Choroid plexus epithelial cell (primary cell): ENCODE measurements at regions not wholly inside any gene's neighbourhood (a gene's known extent, or its start where the extent isn't known, plus 50 kb on each side); places are given as distances from the start of the nearest gene placed in this dataset.
A peak's percentile ranks its signal among the peaks of the same experiment; 100 is the strongest.

ENCODE experiments used
- DNase-seq: peaks from one replicate; pipeline ENCODE4 v3.0.0-alpha.2; 2010; ENCODE audit warnings: low read depth
- H3K4me3 ChIP-seq: 2 replicates; pipeline ENCODE4 v1.5.1; 2011; ENCODE audit warnings: low read depth, mild to moderate bottlenecking, control low read depth, low read length, moderate library complexity
- CTCF ChIP-seq: conservative IDR thresholded peaks from 2 replicates; pipeline ENCODE4 v1.5.1; 2011; ENCODE audit warnings: low read depth, mild to moderate bottlenecking, control low read depth, inconsistent platforms, low read length, moderate library complexity

- DNase-seq = peak; percentile 52
- H3K4me3 ChIP-seq = peak overlapping the region; percentile 25
- TF ChIP-seq CTCF = no peak
Observed at GRCh38 chr4:15375667-15376066, 52.2 kb upstream of the C1QTNF7 start.

GRCh38 chr4:15376145-15376544 is 51.7 kb upstream of the C1QTNF7 start:
- no peak for DNase-seq
- TF ChIP-seq CTCF = no peak
- no peak overlapping the region for H3K4me3 ChIP-seq

- no peak for TF ChIP-seq CTCF
- H3K4me3 ChIP-seq = no peak overlapping the region
- peak; percentile 66 for DNase-seq
Observed at GRCh38 chr4:15376594-15376993, 51.2 kb upstream of the C1QTNF7 start.
